ENCODE measurements at regions not wholly inside any gene's neighbourhood (a gene's known extent, or its start where the extent isn't known, plus 50 kb on each side); places are given as distances from the start of the nearest gene placed in this dataset.
"Not testable (repeated sequence)": the region's sequence is repeated elsewhere in the genome, so short reads cannot be mapped to it uniquely, and the experiment has no call there.

GRCh38 chr7:73244782-73245311 is 63.8 kb downstream of the NSUN5 start:
- not testable (repeated sequence) for DNase-seq; H3K4me1 Mint-ChIP-seq (ENCODE audit: low read depth); H3K4me3 Mint-ChIP-seq

GRCh38 chr7:73234994-73235717 is 73.5 kb downstream of the NSUN5 start:
- H3K9me3 Mint-ChIP-seq, H3K27me3 Mint-ChIP-seq: not testable (repeated sequence)
- peak; percentile 95 for DNase-seq

More at GRCh38 chr7:73244782-73245311, 63.8 kb downstream of the NSUN5 start:
- H3K9me3 Mint-ChIP-seq; H3K27ac Mint-ChIP-seq; H3K27me3 Mint-ChIP-seq; H3K36me3 Mint-ChIP-seq (ENCODE audit: low read depth): not testable (repeated sequence)

GRCh38 chr7:73225745-73226144 is 82.9 kb downstream of the NSUN5 start:
- not testable (repeated sequence) for H3K9me3 Mint-ChIP-seq; H3K4me3 Mint-ChIP-seq; H3K27me3 Mint-ChIP-seq; H3K36me3 Mint-ChIP-seq (ENCODE audit: low read depth); H3K4me1 Mint-ChIP-seq (ENCODE audit: low read depth); DNase-seq; H3K27ac Mint-ChIP-seq

More at GRCh38 chr7:73234994-73235717, 73.5 kb downstream of the NSUN5 start:
- H3K4me3 Mint-ChIP-seq; H3K36me3 Mint-ChIP-seq (ENCODE audit: low read depth); H3K4me1 Mint-ChIP-seq (ENCODE audit: low read depth); H3K27ac Mint-ChIP-seq: not testable (repeated sequence)

- H3K9me3 Mint-ChIP-seq; H3K4me1 Mint-ChIP-seq (ENCODE audit: low read depth); H3K27ac Mint-ChIP-seq; H3K27me3 Mint-ChIP-seq; H3K36me3 Mint-ChIP-seq (ENCODE audit: low read depth); DNase-seq; H3K4me3 Mint-ChIP-seq: not testable (repeated sequence)
Observed at GRCh38 chr7:73221724-73222123, 86.9 kb downstream of the NSUN5 start.

- H3K27me3 Mint-ChIP-seq; DNase-seq; H3K9me3 Mint-ChIP-seq; H3K36me3 Mint-ChIP-seq (ENCODE audit: low read depth); H3K4me3 Mint-ChIP-seq; H3K4me1 Mint-ChIP-seq (ENCODE audit: low read depth); H3K27ac Mint-ChIP-seq: not testable (repeated sequence)
Observed at GRCh38 chr7:73220766-73221370, 87.8 kb downstream of the NSUN5 start.

GRCh38 chr7:73220357-73220756 is 88.3 kb downstream of the NSUN5 start:
- H3K27me3 Mint-ChIP-seq; H3K4me1 Mint-ChIP-seq (ENCODE audit: low read depth); H3K27ac Mint-ChIP-seq; DNase-seq; H3K4me3 Mint-ChIP-seq; H3K9me3 Mint-ChIP-seq; H3K36me3 Mint-ChIP-seq (ENCODE audit: low read depth): not testable (repeated sequence)

- H3K4me3 Mint-ChIP-seq; H3K27me3 Mint-ChIP-seq; H3K9me3 Mint-ChIP-seq; DNase-seq; H3K27ac Mint-ChIP-seq; H3K36me3 Mint-ChIP-seq (ENCODE audit: low read depth); H3K4me1 Mint-ChIP-seq (ENCODE audit: low read depth): not testable (repeated sequence)
Observed at GRCh38 chr7:73218802-73219201, 89.8 kb downstream of the NSUN5 start.

GRCh38 chr7:73216046-73216675 is 92.5 kb downstream of the NSUN5 start:
- not testable (repeated sequence) for H3K27me3 Mint-ChIP-seq; H3K9me3 Mint-ChIP-seq; H3K4me1 Mint-ChIP-seq (ENCODE audit: low read depth); H3K4me3 Mint-ChIP-seq; DNase-seq; H3K27ac Mint-ChIP-seq; H3K36me3 Mint-ChIP-seq (ENCODE audit: low read depth)

- not testable (repeated sequence) for H3K27ac Mint-ChIP-seq, H3K9me3 Mint-ChIP-seq
Observed at GRCh38 chr7:73215232-73215631, 93.4 kb downstream of the NSUN5 start.

GRCh38 chr7:73214471-73214870 is 94.2 kb downstream of the NSUN5 start:
- not testable (repeated sequence) for H3K27ac Mint-ChIP-seq; H3K4me3 Mint-ChIP-seq; H3K36me3 Mint-ChIP-seq (ENCODE audit: low read depth); H3K4me1 Mint-ChIP-seq (ENCODE audit: low read depth); DNase-seq; H3K9me3 Mint-ChIP-seq; H3K27me3 Mint-ChIP-seq

More at GRCh38 chr7:73215232-73215631, 93.4 kb downstream of the NSUN5 start:
- not testable (repeated sequence) for DNase-seq; H3K36me3 Mint-ChIP-seq (ENCODE audit: low read depth); H3K4me1 Mint-ChIP-seq (ENCODE audit: low read depth); H3K27me3 Mint-ChIP-seq; H3K4me3 Mint-ChIP-seq

- not testable (repeated sequence) for H3K27me3 Mint-ChIP-seq; H3K27ac Mint-ChIP-seq; DNase-seq; H3K4me3 Mint-ChIP-seq; H3K9me3 Mint-ChIP-seq; H3K36me3 Mint-ChIP-seq (ENCODE audit: low read depth); H3K4me1 Mint-ChIP-seq (ENCODE audit: low read depth)
Observed at GRCh38 chr7:73213076-73213475, 95.5 kb downstream of the NSUN5 start.

- not testable (repeated sequence) for H3K27ac Mint-ChIP-seq; H3K36me3 Mint-ChIP-seq (ENCODE audit: low read depth); H3K27me3 Mint-ChIP-seq; DNase-seq; H3K4me1 Mint-ChIP-seq (ENCODE audit: low read depth); H3K4me3 Mint-ChIP-seq; H3K9me3 Mint-ChIP-seq
Observed at GRCh38 chr7:73205594-73205993, 103.0 kb downstream of the NSUN5 start.

GRCh38 chr7:73204898-73205297 is 103.7 kb downstream of the NSUN5 start:
- not testable (repeated sequence) for H3K9me3 Mint-ChIP-seq; H3K4me3 Mint-ChIP-seq; H3K27ac Mint-ChIP-seq; H3K27me3 Mint-ChIP-seq; H3K4me1 Mint-ChIP-seq (ENCODE audit: low read depth); H3K36me3 Mint-ChIP-seq (ENCODE audit: low read depth); DNase-seq

GRCh38 chr7:73203312-73203711 is 105.3 kb downstream of the NSUN5 start:
- H3K27ac Mint-ChIP-seq; H3K4me1 Mint-ChIP-seq (ENCODE audit: low read depth); H3K27me3 Mint-ChIP-seq; H3K4me3 Mint-ChIP-seq; H3K36me3 Mint-ChIP-seq (ENCODE audit: low read depth); DNase-seq; H3K9me3 Mint-ChIP-seq: not testable (repeated sequence)

GRCh38 chr7:73201264-73201663 is 107.4 kb downstream of the NSUN5 start:
- H3K4me3 Mint-ChIP-seq, H3K27ac Mint-ChIP-seq: not testable (repeated sequence)

More at GRCh38 chr7:73201264-73201663, 107.4 kb downstream of the NSUN5 start:
- H3K27me3 Mint-ChIP-seq; H3K9me3 Mint-ChIP-seq; DNase-seq; H3K4me1 Mint-ChIP-seq (ENCODE audit: low read depth); H3K36me3 Mint-ChIP-seq (ENCODE audit: low read depth): not testable (repeated sequence)
